ENCODE measurements at regions not wholly inside any gene's neighbourhood (a gene's known extent, or its start where the extent isn't known, plus 50 kb on each side); places are given as distances from the start of the nearest gene placed in this dataset.

DNA sequence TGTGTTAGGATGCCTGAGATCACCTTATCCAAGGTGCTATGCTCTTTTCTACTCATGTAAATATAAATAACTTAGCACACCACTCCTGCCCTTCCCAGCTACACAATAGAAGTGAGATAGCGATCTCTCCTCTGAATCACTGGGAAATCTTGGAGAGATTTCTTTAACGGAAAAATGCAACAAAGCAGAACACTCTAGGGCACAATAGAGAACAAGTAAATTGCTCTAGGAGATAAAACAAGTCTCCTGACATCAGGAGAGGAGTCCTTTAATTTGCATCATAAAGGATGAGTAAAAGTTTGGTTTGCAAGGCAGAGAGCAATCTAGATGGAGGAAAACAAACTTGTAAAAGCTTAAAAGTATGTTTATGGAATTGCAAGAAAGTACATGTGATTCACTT is 224.1 kb downstream of the PAX3 start:
- no peak for DNase-seq
- in situ Hi-C loops (cut with MboI; ENCODE audit: low pct_unique_long_range_greater_than_20kb, low sequenced_read_pairs): loop anchor here (25.0 kb wide), 1 partner anchor 238 kb away; a partner anchor contains a TSS

- in situ Hi-C loops (cut with MboI; ENCODE audit: low pct_unique_long_range_greater_than_20kb, low sequenced_read_pairs): loop anchor here (25.0 kb wide), 1 partner anchor 240 kb away; a partner anchor contains a TSS
- DNase-seq: no peak
These were observed 226.9 kb downstream of the PAX3 start for GRCh38 chr2:222071911-222072310.

GRCh38 chr2:222064286-222064685 is 234.5 kb downstream of the PAX3 start:
- in situ Hi-C loops (cut with MboI; ENCODE audit: low pct_unique_long_range_greater_than_20kb, low sequenced_read_pairs): loop anchor here (25.0 kb wide), 1 partner anchor 248 kb away; a partner anchor contains a TSS

DNA sequence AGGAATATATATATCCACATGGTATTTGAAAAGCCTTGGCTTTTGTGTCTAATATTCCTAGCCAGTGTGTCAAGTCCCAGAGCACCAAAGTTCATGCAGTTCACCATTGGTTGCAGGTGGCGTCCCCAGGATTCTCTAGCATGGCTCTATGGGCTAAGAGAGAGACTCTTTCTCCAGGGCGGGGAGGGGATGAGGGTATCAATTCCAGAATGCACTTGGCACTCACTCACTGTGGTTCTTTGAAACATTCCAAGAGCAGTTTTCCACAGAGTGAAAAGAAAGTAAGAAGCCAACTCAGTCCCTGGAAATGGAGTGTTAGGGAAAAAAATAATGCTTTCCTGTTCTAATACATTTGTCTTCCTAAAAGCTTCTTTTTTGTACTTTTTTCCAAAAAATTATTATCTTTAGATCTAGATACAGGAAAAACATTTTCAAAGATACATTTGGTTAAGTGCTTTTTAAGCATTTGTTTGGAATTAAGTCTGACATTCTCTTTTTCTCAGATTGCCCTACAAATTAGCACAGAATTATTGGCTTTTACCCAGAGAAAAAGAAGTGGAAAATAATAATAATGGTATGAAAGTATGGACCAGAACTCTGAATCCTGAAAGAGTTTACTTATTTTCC is 239.9 kb downstream of the PAX3 start:
- no peak for DNase-seq
- in situ Hi-C loops (cut with MboI; ENCODE audit: low pct_unique_long_range_greater_than_20kb, low sequenced_read_pairs): loop anchor here (25.0 kb wide), 1 partner anchor 253 kb away; a partner anchor contains a TSS

More at GRCh38 chr2:222064286-222064685, 234.5 kb downstream of the PAX3 start:
- no peak for DNase-seq

GRCh38 chr2:222057347-222058073 is 241.3 kb downstream of the PAX3 start:
- in situ Hi-C loops (cut with MboI; ENCODE audit: low pct_unique_long_range_greater_than_20kb, low sequenced_read_pairs): loop anchor here (25.0 kb wide), 1 partner anchor 255 kb away; a partner anchor contains a TSS
- peak; percentile 24 for DNase-seq

DNA sequence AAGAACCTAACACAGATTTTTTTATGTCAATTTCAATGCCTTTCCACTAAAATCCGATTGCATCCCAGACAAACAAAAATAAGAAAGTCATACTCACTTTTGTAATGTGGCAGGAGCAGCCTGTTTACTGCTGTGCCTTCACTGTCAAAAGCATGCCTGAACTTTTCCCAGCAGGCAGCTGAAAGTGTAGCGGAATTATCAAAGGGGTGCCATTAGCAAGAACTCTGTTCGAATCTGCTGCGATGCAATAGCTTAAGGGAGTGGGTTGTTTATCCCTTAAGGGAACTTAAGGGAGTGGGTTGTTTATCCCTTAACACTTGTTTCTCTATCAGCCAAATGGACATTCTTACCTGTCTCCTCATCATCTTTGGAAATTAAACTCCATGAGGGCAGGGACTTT is 243.5 kb downstream of the PAX3 start:
- DNase-seq: no peak
- in situ Hi-C loops (cut with MboI; ENCODE audit: low pct_unique_long_range_greater_than_20kb, low sequenced_read_pairs): loop anchor here (25.0 kb wide), 1 partner anchor 257 kb away; a partner anchor contains a TSS

GRCh38 chr2:222054813-222055212 is 244.0 kb downstream of the PAX3 start:
- in situ Hi-C loops (cut with MboI; ENCODE audit: low pct_unique_long_range_greater_than_20kb, low sequenced_read_pairs): loop anchor here (25.0 kb wide), 1 partner anchor 257 kb away; a partner anchor contains a TSS
- DNase-seq: no peak

DNA sequence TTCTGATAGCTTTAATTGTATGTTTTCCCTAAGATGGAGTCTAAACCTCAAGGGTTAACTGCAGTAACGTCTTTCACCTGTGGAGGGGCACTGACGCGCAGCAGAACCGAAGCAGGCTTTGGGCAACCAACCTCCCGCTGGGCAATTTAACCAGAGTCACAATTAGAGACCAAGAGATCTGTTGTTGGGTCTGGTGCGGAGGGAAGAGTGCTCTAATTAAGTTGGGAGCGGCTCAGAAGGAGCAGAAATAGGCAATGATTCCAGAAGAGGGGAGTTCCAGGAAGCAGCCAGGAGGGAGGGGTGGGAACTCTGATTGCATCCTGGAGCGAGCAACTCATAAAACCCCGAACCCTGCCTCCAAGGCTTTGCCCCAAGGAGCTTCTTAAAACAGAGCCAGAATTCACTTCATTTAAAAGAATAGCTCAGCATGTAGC is 245.8 kb downstream of the PAX3 start:
- DNase-seq: peak; percentile 15
- in situ Hi-C loops (cut with MboI; ENCODE audit: low pct_unique_long_range_greater_than_20kb, low sequenced_read_pairs): loop anchor here (25.0 kb wide), 1 partner anchor 259 kb away; a partner anchor contains a TSS

DNA sequence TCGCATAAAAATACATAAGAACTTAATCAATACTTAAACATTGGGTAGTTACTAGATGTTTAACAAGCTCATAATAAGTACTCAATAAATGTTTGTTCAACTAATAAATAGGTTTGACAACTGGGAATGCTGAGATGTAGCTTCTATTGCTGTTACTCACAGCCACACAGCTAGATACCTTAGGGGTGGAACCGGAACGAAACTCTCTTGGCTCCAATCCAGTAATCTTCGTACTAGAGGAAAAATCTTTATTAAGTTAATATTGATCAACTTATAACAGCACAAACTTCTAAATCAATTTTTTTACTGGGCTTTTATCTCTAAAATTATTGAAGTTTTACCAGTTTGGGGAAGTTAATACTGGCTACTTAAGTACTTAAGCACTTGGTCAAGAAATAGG is 247.8 kb downstream of the PAX3 start:
- in situ Hi-C loops (cut with MboI; ENCODE audit: low pct_unique_long_range_greater_than_20kb, low sequenced_read_pairs): loop anchor here (25.0 kb wide), 1 partner anchor 261 kb away; a partner anchor contains a TSS
- DNase-seq: no peak

DNA sequence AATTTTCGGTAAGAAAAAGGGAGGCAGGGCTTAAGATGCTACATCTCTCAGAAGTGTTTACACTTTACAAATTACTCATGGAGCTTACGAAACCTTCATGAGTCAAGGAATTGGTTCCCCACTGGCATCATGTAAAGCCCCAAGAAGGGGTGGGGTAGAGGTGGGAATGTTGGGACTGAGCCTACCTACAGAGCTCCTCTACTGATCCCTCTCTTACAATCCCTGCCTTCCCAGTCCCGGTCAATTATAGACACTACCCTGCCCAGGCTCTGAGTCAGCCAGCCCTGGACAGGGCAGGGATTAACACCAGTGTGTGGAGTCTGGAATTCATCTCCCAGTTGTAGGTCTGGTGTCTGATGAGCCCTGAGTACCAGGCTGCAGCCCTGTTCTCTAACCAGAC is 248.9 kb downstream of the PAX3 start:
- in situ Hi-C loops (cut with MboI; ENCODE audit: low pct_unique_long_range_greater_than_20kb, low sequenced_read_pairs): loop anchor here (25.0 kb wide), 1 partner anchor 262 kb away; a partner anchor contains a TSS
- no peak for DNase-seq

DNA sequence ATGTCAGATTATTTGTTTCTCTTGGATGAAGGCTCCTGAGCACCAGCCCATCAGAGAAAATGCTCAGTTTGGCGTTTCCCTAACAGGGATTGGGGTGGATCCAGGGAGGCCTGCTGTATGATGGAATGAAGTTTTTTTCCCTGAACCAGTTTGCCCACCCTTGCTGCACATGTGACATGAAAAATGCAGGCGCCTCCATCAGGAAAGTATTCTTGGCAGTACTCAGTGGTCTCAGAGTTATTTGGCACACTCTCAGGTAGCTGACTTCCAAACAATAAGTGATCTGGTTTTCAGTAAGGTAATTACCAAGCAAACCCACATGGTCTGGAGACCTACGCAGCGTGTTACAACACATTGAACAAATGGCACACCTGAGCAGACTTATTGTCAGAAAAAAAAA is 254.9 kb downstream of the PAX3 start:
- DNase-seq: no peak
- in situ Hi-C loops (cut with MboI; ENCODE audit: low pct_unique_long_range_greater_than_20kb, low sequenced_read_pairs): no loop called here

DNA sequence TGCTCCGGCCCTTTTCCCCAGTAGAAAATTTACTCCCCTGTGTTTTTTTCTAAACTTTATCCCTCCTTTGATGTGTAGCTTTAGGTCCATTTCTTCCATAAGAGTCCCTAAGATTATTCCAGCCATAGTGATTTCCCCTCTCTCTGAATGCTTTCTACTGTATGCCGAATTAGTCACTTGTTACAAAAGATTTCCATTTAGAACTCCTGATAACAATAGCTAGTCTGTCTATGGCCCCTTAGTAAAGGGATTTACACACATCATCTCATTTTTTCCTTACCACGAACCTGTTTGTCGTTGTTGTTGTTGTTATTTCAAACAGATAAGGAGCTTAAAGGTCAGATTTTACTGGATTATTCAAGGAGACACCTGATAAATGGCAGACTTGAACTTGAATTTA is 256.1 kb downstream of the PAX3 start:
- DNase-seq: no peak
- in situ Hi-C loops (cut with MboI; ENCODE audit: low pct_unique_long_range_greater_than_20kb, low sequenced_read_pairs): no loop called here

DNA sequence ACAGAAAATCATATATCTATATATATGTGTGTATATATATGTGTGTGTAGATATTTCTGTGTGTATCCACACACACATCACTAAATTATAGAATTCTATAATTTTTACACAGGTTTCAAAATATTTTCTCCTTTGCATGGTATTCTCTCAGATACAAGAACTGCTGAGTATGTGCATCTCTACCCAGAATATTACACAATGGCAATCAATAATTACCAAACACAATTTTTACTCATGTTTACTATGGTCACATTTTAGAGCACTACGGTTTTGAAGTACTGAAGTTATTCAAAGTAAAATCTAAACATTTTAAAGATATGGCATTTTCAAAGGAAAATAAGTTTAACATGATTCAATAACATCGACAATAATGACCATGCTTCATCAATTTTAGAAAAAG is 258.5 kb downstream of the PAX3 start:
- in situ Hi-C loops (cut with MboI; ENCODE audit: low pct_unique_long_range_greater_than_20kb, low sequenced_read_pairs): no loop called here

GRCh38 chr2:222039821-222040220 is 259.0 kb downstream of the PAX3 start:
- DNase-seq: no peak
- in situ Hi-C loops (cut with MboI; ENCODE audit: low pct_unique_long_range_greater_than_20kb, low sequenced_read_pairs): no loop called here

More for the DNA sequence above, 258.5 kb downstream of the PAX3 start:
- DNase-seq: no peak

DNA sequence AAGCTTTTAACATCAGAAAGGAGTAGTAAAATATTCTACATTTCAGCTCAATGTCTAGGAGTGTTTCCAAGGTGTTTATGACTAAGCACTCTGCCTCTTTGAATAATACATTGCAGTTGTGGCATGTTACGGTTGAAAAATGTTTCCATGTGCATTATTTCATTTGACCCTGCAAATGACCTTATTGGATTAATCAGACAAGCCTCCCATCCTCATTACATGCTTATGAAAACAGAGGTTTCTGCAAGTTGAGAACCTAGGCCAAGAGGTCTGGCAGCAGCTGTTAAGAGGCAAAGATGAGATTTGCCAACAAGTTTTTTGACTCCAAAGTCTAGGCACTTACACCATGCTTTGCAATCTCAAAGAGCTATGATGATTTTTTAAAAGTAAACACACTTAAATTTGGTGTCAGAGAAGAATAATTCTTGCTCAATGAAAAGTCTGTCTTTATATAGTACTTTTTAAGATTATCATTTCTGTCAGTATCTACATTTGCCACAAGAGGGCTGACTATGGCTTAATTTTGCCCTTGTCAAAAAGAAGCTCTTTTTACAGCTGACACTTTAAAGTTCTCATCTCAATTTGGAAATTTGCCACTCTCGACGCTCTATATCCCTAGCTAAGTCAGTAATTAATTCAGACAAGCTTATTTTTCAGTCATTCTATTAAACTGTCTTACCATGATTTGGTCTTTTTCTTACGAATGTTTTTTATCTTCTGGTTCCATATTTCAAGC is 260.6 kb downstream of the PAX3 start:
- DNase-seq: peak; percentile 10
- in situ Hi-C loops (cut with MboI; ENCODE audit: low pct_unique_long_range_greater_than_20kb, low sequenced_read_pairs): no loop called here

DNA sequence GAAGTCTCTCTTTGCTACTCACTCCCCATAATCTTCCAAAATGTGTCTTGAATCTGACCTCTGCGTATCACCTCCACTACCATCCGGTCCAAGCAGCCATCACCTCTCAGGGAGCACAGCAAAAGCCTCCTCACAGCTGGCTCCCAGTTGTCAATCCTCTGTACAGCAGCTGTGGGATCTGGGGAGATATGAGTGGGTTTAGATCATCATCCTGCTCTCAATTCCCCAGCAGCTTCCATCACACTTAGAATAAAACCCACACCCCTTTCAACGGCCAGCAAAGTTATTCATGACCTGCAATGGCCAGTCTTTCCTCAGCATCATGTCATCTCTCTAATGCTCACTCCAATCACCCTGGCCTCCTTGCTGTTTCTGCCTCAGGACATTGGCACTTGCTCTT is 261.6 kb downstream of the PAX3 start:
- in situ Hi-C loops (cut with MboI; ENCODE audit: low pct_unique_long_range_greater_than_20kb, low sequenced_read_pairs): no loop called here
- no peak for DNase-seq

- in situ Hi-C loops (cut with MboI; ENCODE audit: low pct_unique_long_range_greater_than_20kb, low sequenced_read_pairs): no loop called here
- no peak for DNase-seq
These were observed 264.7 kb downstream of the PAX3 start for GRCh38 chr2:222034058-222034457.

- in situ Hi-C loops (cut with MboI; ENCODE audit: low pct_unique_long_range_greater_than_20kb, low sequenced_read_pairs): no loop called here
- DNase-seq: no peak
These were observed 265.3 kb downstream of the PAX3 start for GRCh38 chr2:222033541-222033940.

DNA sequence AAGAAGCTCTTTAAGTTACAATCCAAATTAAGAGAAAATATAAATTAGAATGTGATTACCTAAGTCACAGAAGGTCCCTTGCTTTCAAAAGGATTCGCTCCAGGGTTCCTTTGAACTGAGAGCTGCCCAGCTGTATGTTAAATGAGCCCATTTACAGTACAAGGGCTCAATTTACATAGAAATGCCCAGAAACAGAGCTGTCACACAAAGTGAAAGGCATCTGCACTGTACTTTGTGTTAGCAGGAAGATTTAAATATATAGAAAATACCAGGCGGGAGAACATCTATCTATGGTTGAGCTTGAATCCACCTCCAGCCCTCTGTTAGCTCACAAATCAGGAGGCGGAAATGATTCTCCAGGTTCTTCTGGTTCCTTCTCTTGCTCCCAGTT is 272.9 kb downstream of the PAX3 start:
- no peak for DNase-seq
- in situ Hi-C loops (cut with MboI; ENCODE audit: low pct_unique_long_range_greater_than_20kb, low sequenced_read_pairs): no loop called here

Measured in KBM-7 (cell line).